ENCODE measurements at regions not wholly inside any gene's neighbourhood (a gene's known extent, or its start where the extent isn't known, plus 50 kb on each side); places are given as distances from the start of the nearest gene placed in this dataset.

DNA sequence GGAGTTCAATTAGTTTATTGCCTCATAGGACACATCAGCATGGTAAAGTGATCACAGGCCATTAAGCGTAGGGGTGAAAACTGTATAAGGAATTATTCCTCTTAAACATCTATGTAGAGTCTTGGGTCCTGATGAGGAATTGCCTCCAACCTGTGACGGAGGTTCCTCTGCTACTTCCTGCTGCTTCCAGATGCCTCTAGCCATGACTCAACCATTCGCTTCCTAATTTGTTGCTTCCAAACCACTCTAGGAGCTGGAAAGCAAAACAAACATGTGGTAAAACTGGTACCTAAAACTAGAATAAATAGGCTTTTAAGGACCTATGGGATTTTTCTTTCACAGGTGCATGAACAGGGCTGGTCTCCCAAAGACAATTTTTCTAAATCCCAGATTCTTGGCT is 253.8 kb downstream of the KLF12 start:
- TF ChIP-seq EZH2 (IDR thresholded peaks at IDR 0.05; ENCODE audit: low read length, unreplicated experiment) (no peak), EZH2phosphoT487 (IDR thresholded peaks at IDR 0.05; ENCODE audit: borderline replicate concordance, low read length) (no peak)
- TF ChIP-seq, protein P1, sequence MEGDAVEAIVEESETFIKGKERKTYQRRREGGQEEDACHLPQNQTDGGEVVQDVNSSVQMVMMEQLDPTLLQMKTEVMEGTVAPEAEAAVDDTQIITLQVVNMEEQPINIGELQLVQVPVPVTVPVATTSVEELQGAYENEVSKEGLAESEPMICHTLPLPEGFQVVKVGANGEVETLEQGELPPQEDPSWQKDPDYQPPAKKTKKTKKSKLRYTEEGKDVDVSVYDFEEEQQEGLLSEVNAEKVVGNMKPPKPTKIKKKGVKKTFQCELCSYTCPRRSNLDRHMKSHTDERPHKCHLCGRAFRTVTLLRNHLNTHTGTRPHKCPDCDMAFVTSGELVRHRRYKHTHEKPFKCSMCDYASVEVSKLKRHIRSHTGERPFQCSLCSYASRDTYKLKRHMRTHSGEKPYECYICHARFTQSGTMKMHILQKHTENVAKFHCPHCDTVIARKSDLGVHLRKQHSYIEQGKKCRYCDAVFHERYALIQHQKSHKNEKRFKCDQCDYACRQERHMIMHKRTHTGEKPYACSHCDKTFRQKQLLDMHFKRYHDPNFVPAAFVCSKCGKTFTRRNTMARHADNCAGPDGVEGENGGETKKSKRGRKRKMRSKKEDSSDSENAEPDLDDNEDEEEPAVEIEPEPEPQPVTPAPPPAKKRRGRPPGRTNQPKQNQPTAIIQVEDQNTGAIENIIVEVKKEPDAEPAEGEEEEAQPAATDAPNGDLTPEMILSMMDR (conservative IDR thresholded peaks at IDR 0.05; ENCODE audit: low read depth, low read length): no peak

Measured in PC-3 (cell line).